IMR-90 (cell line): ENCODE measurements at regions not wholly inside any gene's neighbourhood (a gene's known extent, or its start where the extent isn't known, plus 50 kb on each side); places are given as distances from the start of the nearest gene placed in this dataset.

Experiments
- ATAC-seq: fragments of 200-7000 bp; cut with Tn5 transposase; 2 replicates; pipeline ENCODE4 v1.9.1; 2020; ENCODE audit warnings: low read depth, mild to moderate bottlenecking, moderate library complexity
- BruUV-seq: library from RNA; stranded (reverse); fragments of 400-500 nt; replicated peaks from 2 replicates; lab custom pipeline; 2021; lab: Mats Ljungman, UMichigan
- CTCF ChIA-PET: fragments of 300-600 bp; formaldehyde crosslinking; extraction: SDS; loops from one replicate; lab custom pipeline; 2021; ENCODE audit warnings: antibody characterized with exemption; lab: Yijun Ruan, JAX
- POLR2A ChIA-PET: fragments of 300-600 bp; sonication (Branson Sonifier 250); formaldehyde crosslinking; loops from one replicate; lab custom pipeline; 2022; ENCODE audit warnings: antibody characterized with exemption; ENCODE audit not compliant: unreplicated experiment; lab: Charles Lee
- DNase-seq: peaks from one replicate; pipeline ENCODE4 v3.0.0; 2013
- H2AFZ ChIP-seq: replicated peaks from 2 replicates; pipeline ENCODE3; 2013; ENCODE audit warnings: low read length, mild to moderate bottlenecking; ENCODE audit not compliant: poor library complexity
- H2AK5ac ChIP-seq: 2 replicates; pipeline ENCODE4 v1.6.1; 2013; ENCODE audit warnings: low read depth, low read length, inconsistent platforms
- H2AK9ac ChIP-seq: replicated peaks from 2 replicates; pipeline ENCODE3; 2013; ENCODE audit warnings: mild to moderate bottlenecking, low read depth, low read length, moderate library complexity; ENCODE audit not compliant: poor library complexity
- H2BK120ac ChIP-seq: 2 replicates; pipeline ENCODE4 v1.6.1; 2013; ENCODE audit warnings: low read depth, low read length, inconsistent platforms
- H2BK15ac ChIP-seq: 3 replicates; pipeline ENCODE4 v1.6.1; 2013; ENCODE audit warnings: low read depth, low read length, inconsistent platforms
- H2BK20ac ChIP-seq: 2 replicates; pipeline ENCODE4 v1.6.1; 2013; ENCODE audit warnings: low read depth, mild to moderate bottlenecking, inconsistent platforms, low read length, moderate library complexity
- H2BK5ac ChIP-seq: 2 replicates; pipeline ENCODE4 v1.6.1; 2013; ENCODE audit warnings: mild to moderate bottlenecking, low read depth, low read length, inconsistent platforms; ENCODE audit not compliant: poor library complexity, severe bottlenecking
- H3K14ac ChIP-seq: replicated peaks from 2 replicates; pipeline ENCODE4 v1.6.1; 2013; ENCODE audit warnings: low read depth, low read length, inconsistent platforms
- H3K18ac ChIP-seq: 2 replicates; pipeline ENCODE4 v1.6.1; 2013; ENCODE audit warnings: low read depth, low read length, control low read depth
- H3K23ac ChIP-seq: 2 replicates; pipeline ENCODE4 v1.6.1; 2013; ENCODE audit warnings: low read depth, low read length, inconsistent platforms
- H3K27ac ChIP-seq: 2 replicates; pipeline ENCODE4 v1.5.1; 2013; ENCODE audit warnings: mild to moderate bottlenecking, control low read depth, low read length; ENCODE audit not compliant: insufficient read depth
- H3K27me3 ChIP-seq: 2 replicates; pipeline ENCODE4 v1.6.1; 2013; ENCODE audit warnings: low read length; ENCODE audit not compliant: control insufficient read depth, insufficient read depth
- H3K36me3 ChIP-seq: 2 replicates; pipeline ENCODE4 v1.6.1; 2013; ENCODE audit warnings: low read length, mixed read lengths; ENCODE audit not compliant: control insufficient read depth, insufficient read depth
- H3K4ac ChIP-seq: 2 replicates; pipeline ENCODE4 v1.6.1; 2013; ENCODE audit warnings: low read depth, low read length, inconsistent platforms
- H3K4me1 ChIP-seq: 2 replicates; pipeline ENCODE4 v1.6.1; 2013; ENCODE audit warnings: low read length, mixed read lengths; ENCODE audit not compliant: control insufficient read depth, insufficient read depth
- H3K4me2 ChIP-seq: 2 replicates; pipeline ENCODE4 v1.6.1; 2013; ENCODE audit warnings: low read depth, mild to moderate bottlenecking, control low read depth, low read length, moderate library complexity
- H3K4me3 ChIP-seq: 2 replicates; pipeline ENCODE4 v1.5.1; 2013; ENCODE audit warnings: low read depth, mild to moderate bottlenecking, control low read depth, low read length, moderate library complexity; ENCODE audit not compliant: insufficient read depth
- H3K56ac ChIP-seq: 2 replicates; pipeline ENCODE4 v1.6.1; 2013; ENCODE audit warnings: low read length, inconsistent platforms; ENCODE audit not compliant: insufficient read depth; ENCODE audit errors: extremely low read depth
- H3K79me1 ChIP-seq, 2 experiments: 2 replicates each; pipeline ENCODE4 v1.6.1; 2013; ENCODE audit warnings: low read length in 2 of 2, inconsistent platforms in 1 of 2, low read depth in 1 of 2
- H3K9ac ChIP-seq: 2 replicates; pipeline ENCODE4 v1.6.1; 2013; ENCODE audit warnings: low read depth, low read length, control low read depth
- H3K9me1 ChIP-seq: 2 replicates; pipeline ENCODE4 v1.6.1; 2013; ENCODE audit warnings: low read length, inconsistent platforms; ENCODE audit not compliant: insufficient read depth
- H3K9me3 ChIP-seq: 2 replicates; pipeline ENCODE4 v1.6.1; 2013; ENCODE audit warnings: low read length; ENCODE audit not compliant: control insufficient read depth, insufficient read depth
- H4K20me1 ChIP-seq: 2 replicates; pipeline ENCODE4 v1.6.1; 2013; ENCODE audit warnings: low read length, inconsistent platforms; ENCODE audit not compliant: insufficient read depth
- H4K5ac ChIP-seq: 2 replicates; pipeline ENCODE4 v1.6.1; 2013; ENCODE audit warnings: mild to moderate bottlenecking, low read depth, low read length, control low read depth
- H4K8ac ChIP-seq, 2 experiments: 2 replicates each; pipeline ENCODE4 v1.6.1; 2013; ENCODE audit warnings: low read depth in 2 of 2, low read length in 2 of 2, control low read depth in 1 of 2, inconsistent platforms in 1 of 2
- H4K91ac ChIP-seq: 2 replicates; pipeline ENCODE4 v1.6.1; 2013; ENCODE audit warnings: low read depth, low read length, inconsistent platforms; ENCODE audit not compliant: insufficient read depth
- BHLHE40 ChIP-seq: fragments of 150-350 bp; IDR thresholded peaks from 2 replicates; pipeline ENCODE4 v1.6.1; 2016; ENCODE audit warnings: mild to moderate bottlenecking, low read depth, low read length
- CEBPB ChIP-seq: IDR thresholded peaks from 2 replicates; pipeline ENCODE4 v1.6.1; 2012; ENCODE audit warnings: low read depth, low read length, improper control_type of control experiment
- CHD1 ChIP-seq: IDR thresholded peaks from 2 replicates; pipeline ENCODE4 v1.6.1; 2012; ENCODE audit warnings: low read depth, low read length, improper control_type of control experiment
- CTCF ChIP-seq: conservative IDR thresholded peaks from 2 replicates; pipeline ENCODE4 v1.5.1; 2012; ENCODE audit warnings: mild to moderate bottlenecking, low read depth, low read length, improper control_type of control experiment
- ELK1 ChIP-seq: fragments of 150-350 bp; IDR thresholded peaks from 2 replicates; pipeline ENCODE4 v1.6.1; 2016; ENCODE audit warnings: low read depth, mild to moderate bottlenecking, low read length, moderate library complexity, borderline replicate concordance
- FOS ChIP-seq: fragments of 150-350 bp; IDR thresholded peaks from 2 replicates; pipeline ENCODE4 v1.6.1; 2016; ENCODE audit warnings: low read depth, low read length
- MAFK ChIP-seq: IDR thresholded peaks from 2 replicates; pipeline ENCODE4 v1.6.1; 2012; ENCODE audit warnings: low read depth, low read length, improper control_type of control experiment
- MXI1 ChIP-seq: IDR thresholded peaks from 2 replicates; pipeline ENCODE4 v1.6.1; 2012; ENCODE audit warnings: low read depth, mild to moderate bottlenecking, low read length, moderate library complexity, borderline replicate concordance
- POLR2A ChIP-seq: IDR thresholded peaks from 2 replicates; pipeline ENCODE4 v1.6.1; 2012; ENCODE audit warnings: mild to moderate bottlenecking, low read depth, low read length
- RAD21 ChIP-seq: IDR thresholded peaks from 2 replicates; pipeline ENCODE4 v1.6.1; 2012; ENCODE audit warnings: low read length, improper control_type of control experiment
- RFX5 ChIP-seq: IDR thresholded peaks from 2 replicates; pipeline ENCODE4 v1.8.0; 2012; ENCODE audit warnings: low read depth, mild to moderate bottlenecking, low read length, moderate library complexity
- SMC3 ChIP-seq: fragments of 150-350 bp; IDR thresholded peaks from 2 replicates; pipeline ENCODE4 v1.6.1; 2016; ENCODE audit warnings: low read depth, mild to moderate bottlenecking, antibody characterized with exemption, low read length, moderate library complexity
- USF2 ChIP-seq: fragments of 150-350 bp; IDR thresholded peaks from 2 replicates; pipeline ENCODE4 v1.6.1; 2017; ENCODE audit warnings: mild to moderate bottlenecking, antibody characterized with exemption, low read length, low read depth
- WGBS, 2 experiments: methylation state at CpG; one replicate each; pipeline versions ENCODE4 v1.1.5 to v1.1.7; 2013; ENCODE audit warnings: missing lambda C conversion rate in 2 of 2; ENCODE audit not compliant: insufficient read length in 1 of 2; ENCODE audit errors: extremely low coverage in 2 of 2; 5-methylcytosine and 5-hydroxymethylcytosine counted together
- dilution Hi-C: fragments of 300-500 bp; cut with HindIII; formaldehyde crosslinking; loops from one replicate; pipeline ENCODE4 v1.14.3; 2018; ENCODE audit warnings: low sequenced_read_pairs; ENCODE audit not compliant: unreplicated experiment
- in situ Hi-C: fragments of 300-500 bp; cut with MboI; formaldehyde crosslinking; loops from 3 replicates; pipeline ENCODE4 v1.14.3; 2019; ENCODE audit warnings: low sequenced_read_pairs, inconsistent platforms, mixed read lengths
- intact Hi-C: fragments of 100-400 bp; cut with micrococcal nuclease; formaldehyde crosslinking; loops from 2 replicates; pipeline ENCODE4 v1.10.0; 2022

- H2AK5ac ChIP-seq: no peak overlapping the region
- no peak for ATAC-seq
- H3K27me3 ChIP-seq: no peaks in the 10 kb centered on the region
- no peak overlapping the region for H3K4me2 ChIP-seq
- no peak overlapping the region for H3K4ac ChIP-seq
- ChIA-PET POLR2A (no interaction called here), CTCF (no interaction called here)
- H3K9ac ChIP-seq: no peak overlapping the region
- no peaks in the 10 kb centered on the region for H3K36me3 ChIP-seq
- no peak overlapping the region for H2BK120ac ChIP-seq
- H3K79me1 ChIP-seq: no peaks in the 10 kb centered on the region
- H2AFZ ChIP-seq: no peak overlapping the region
- H3K27ac ChIP-seq: no peak overlapping the region
- intact Hi-C loops: no loop called here
- no peak overlapping the region for H3K23ac ChIP-seq
- H2AK9ac ChIP-seq: no peak overlapping the region
- no peak overlapping the region for H4K5ac ChIP-seq
- H3K14ac ChIP-seq: no peak overlapping the region
- no peak overlapping the region for H3K56ac ChIP-seq
- H3K18ac ChIP-seq: no peak overlapping the region; the same call in 1 of the 2 replicates
- H3K9me1 ChIP-seq: no peaks in the 10 kb centered on the region
- no CpG with 5 or more reads among the region's 1 CpG for WGBS, 2 experiments
- H2BK15ac ChIP-seq: 0 out of 3 replicates have a peak overlapping the region, but pooled peaks have one; percentile 28
- no peak for DNase-seq
- peaks cover 3% of the 10 kb centered on the region for H3K4me1 ChIP-seq
- no peaks in the 10 kb centered on the region for H3K9me3 ChIP-seq
- 0 out of 2 replicates have a peak overlapping the region, but pooled peaks have one; percentile 24 for H2BK20ac ChIP-seq
- no TSS peak for BruUV-seq
- dilution Hi-C loops: no loop called here
- no peak for TF ChIP-seq CEBPB
- TF ChIP-seq FOS: no peak
- TF ChIP-seq RFX5: no peak
- no peak for TF ChIP-seq CHD1
- TF ChIP-seq SMC3: no peak
- no peak for TF ChIP-seq USF2
- no peak for TF ChIP-seq BHLHE40
- no peak for TF ChIP-seq ELK1
- no peak for TF ChIP-seq RAD21
- no peak for TF ChIP-seq MXI1
- no peak for TF ChIP-seq MAFK
- no peak for TF ChIP-seq POLR2A
- TF ChIP-seq CTCF: no peak
- no peak overlapping the region for H3K4me3 ChIP-seq
- in situ Hi-C loops: no loop called here
- no peak overlapping the region for H4K8ac ChIP-seq
- H4K91ac ChIP-seq: no peak overlapping the region
- no peak overlapping the region for H2BK5ac ChIP-seq
- H4K20me1 ChIP-seq: no peaks in the 10 kb centered on the region
These were observed 454.6 kb upstream of the MARCKS start for GRCh38 chr6:113402544-113402943.
